ENCODE measurements at regions not wholly inside any gene's neighbourhood (a gene's known extent, or its start where the extent isn't known, plus 50 kb on each side); places are given as distances from the start of the nearest gene placed in this dataset.

DNA sequence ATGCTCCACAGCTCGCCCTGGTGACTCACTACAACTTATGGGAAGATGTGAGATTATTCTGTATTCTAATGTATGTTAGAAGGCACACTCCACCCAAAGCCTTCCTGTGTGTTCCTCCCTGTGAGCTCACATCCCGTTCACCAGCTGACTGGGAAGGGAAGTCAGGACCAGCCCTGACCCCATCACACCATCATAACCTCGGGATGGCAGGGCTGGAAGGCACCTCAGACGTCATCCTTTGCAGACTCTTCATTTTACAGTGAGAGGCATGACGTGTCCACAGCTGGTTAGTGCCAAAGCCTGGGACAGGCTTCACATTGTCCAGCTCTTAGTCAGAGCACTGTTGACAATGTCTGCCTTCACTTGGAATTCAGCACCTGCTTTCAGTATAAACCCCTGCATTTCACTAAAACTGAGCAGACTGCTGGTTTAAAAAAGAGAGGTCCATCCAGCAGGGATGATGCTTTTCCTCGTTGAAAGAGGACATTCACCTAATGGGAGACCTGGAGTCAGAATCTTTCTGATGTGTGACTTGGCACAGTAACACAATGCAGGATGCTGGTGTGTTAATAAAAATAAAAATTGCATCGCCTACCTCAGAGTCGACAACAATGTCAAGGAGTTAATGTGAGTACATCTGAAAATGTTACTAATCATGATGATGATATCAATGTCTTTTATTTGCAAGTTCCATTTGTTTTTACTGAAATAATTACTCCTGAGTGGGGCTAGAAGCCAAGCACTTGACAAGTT, 418.0 kb upstream of the TNP1 start:
- Histone ChIP-seq H3K27me3 (peaks cover 0 to 4% (median 0%) of the 10 kb centered on the region in 7 donors), H3K9me3 (no peaks in the 10 kb centered on the region), H3K36me3 (no peaks in the 10 kb centered on the region), H3K4me3 (no peak overlapping the region), H3K4me1 (peaks cover 9 to 62% (median 31%) of the 10 kb centered on the region in 9 donors), H3K27ac (peak overlapping the region in 2 of 10 donors; percentile 17 to 75)
- TF ChIP-seq, protein P1, sequence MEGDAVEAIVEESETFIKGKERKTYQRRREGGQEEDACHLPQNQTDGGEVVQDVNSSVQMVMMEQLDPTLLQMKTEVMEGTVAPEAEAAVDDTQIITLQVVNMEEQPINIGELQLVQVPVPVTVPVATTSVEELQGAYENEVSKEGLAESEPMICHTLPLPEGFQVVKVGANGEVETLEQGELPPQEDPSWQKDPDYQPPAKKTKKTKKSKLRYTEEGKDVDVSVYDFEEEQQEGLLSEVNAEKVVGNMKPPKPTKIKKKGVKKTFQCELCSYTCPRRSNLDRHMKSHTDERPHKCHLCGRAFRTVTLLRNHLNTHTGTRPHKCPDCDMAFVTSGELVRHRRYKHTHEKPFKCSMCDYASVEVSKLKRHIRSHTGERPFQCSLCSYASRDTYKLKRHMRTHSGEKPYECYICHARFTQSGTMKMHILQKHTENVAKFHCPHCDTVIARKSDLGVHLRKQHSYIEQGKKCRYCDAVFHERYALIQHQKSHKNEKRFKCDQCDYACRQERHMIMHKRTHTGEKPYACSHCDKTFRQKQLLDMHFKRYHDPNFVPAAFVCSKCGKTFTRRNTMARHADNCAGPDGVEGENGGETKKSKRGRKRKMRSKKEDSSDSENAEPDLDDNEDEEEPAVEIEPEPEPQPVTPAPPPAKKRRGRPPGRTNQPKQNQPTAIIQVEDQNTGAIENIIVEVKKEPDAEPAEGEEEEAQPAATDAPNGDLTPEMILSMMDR (IDR thresholded peaks at IDR 0.05) = no peak
- WGBS, 2 donors = 56 to 64% methylated on average over 8 of the region's 8 CpGs
- peak in 6 of 8 donors; percentile 39 to 87 (median 79) for ATAC-seq
- no peak for DNase-seq
- intact Hi-C loops (cut with DNase I) = no loop called here

- peaks cover 9 to 72% (median 31%) of the 10 kb centered on the region in 9 donors for H3K4me1 ChIP-seq
- TF ChIP-seq, protein P1 (IDR thresholded peaks at IDR 0.05) = no peak
- no peaks in the 10 kb centered on the region for H3K36me3 ChIP-seq
- no peak for DNase-seq
- WGBS, 2 donors = 99% methylated on average over 4 of the region's 4 CpGs
- ATAC-seq = no peak
- intact Hi-C loops (cut with DNase I) = no loop called here
- peaks cover 0 to 4% (median 0%) of the 10 kb centered on the region in 7 donors for H3K27me3 ChIP-seq
- H3K27ac ChIP-seq = no peak overlapping the region
- no peak overlapping the region for H3K4me3 ChIP-seq
- H3K9me3 ChIP-seq = no peaks in the 10 kb centered on the region
Observed at GRCh38 chr2:217276433-217276832, 416.6 kb upstream of the TNP1 start.

- DNase-seq = no peak
- H3K36me3 ChIP-seq = no peaks in the 10 kb centered on the region
- no peaks in the 10 kb centered on the region for H3K9me3 ChIP-seq
- H3K27ac ChIP-seq = peak overlapping the region in 1 of 10 donors; percentile 2
- intact Hi-C loops (cut with DNase I) = no loop called here
- peaks cover 0 to 4% (median 0%) of the 10 kb centered on the region in 7 donors for H3K27me3 ChIP-seq
- peaks cover 9 to 70% (median 26%) of the 10 kb centered on the region in 9 donors for H3K4me1 ChIP-seq
- ATAC-seq = peak in 3 of 8 donors; percentile 16 to 50 (median 20)
- H3K4me3 ChIP-seq = no peak overlapping the region
- 55 to 68% methylated on average over 5 of the region's 5 CpGs for WGBS, 2 donors
- TF ChIP-seq, protein P1 (IDR thresholded peaks at IDR 0.05) = no peak
Observed at GRCh38 chr2:217275091-217275490, 415.2 kb upstream of the TNP1 start.

DNA sequence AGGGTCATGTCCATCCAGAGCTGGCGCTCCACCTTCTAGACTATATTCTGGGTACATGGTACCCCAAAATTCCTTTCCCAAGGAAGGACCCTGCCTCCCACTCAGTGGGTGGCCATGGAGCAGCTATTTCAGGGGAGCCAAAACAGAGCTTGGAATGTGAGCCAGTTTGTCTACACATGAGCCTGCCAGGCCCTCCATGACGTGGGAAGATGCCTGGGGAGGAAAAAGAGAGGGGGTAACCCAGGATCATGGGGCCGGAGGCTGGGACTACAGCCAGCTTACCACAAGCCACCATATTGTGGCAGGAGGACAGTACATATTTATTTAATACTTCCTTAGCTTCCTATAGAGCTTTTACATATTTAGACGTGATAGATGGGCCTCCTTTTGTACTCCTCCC, 414.7 kb upstream of the TNP1 start:
- H3K4me3 ChIP-seq = no peak overlapping the region
- H3K36me3 ChIP-seq = no peaks in the 10 kb centered on the region
- H3K27ac ChIP-seq = peak overlapping the region in 2 of 10 donors; percentile 2 to 17
- no peak for ATAC-seq
- H3K4me1 ChIP-seq = peaks cover 9 to 72% (median 21%) of the 10 kb centered on the region in 9 donors
- TF ChIP-seq, protein P1 (IDR thresholded peaks at IDR 0.05) = no peak
- intact Hi-C loops (cut with DNase I) = no loop called here
- 76 to 84% methylated on average over 4 of the region's 4 CpGs for WGBS, 2 donors
- H3K27me3 ChIP-seq = peaks cover 0 to 4% (median 0%) of the 10 kb centered on the region in 7 donors
- DNase-seq = no peak
- H3K9me3 ChIP-seq = no peaks in the 10 kb centered on the region
